Transverse colon (tissue), 4 donors: ENCODE measurements at regions not wholly inside any gene's neighbourhood (a gene's known extent, or its start where the extent isn't known, plus 50 kb on each side); places are given as distances from the start of the nearest gene placed in this dataset.

ENCODE experiments used
- DNase-seq: peaks from one replicate; pipeline ENCODE4 v3.0.0-alpha.2; 2019
- H3K27ac ChIP-seq, 4 donors: fragments of 200-600 bp; sonication (generic); 2 replicates each; pipeline ENCODE4 v1.5.1; 2016 to 2018; ENCODE audit warnings: inconsistent platforms in 4 of 4
- H3K27me3 ChIP-seq: fragments of 200-600 bp; sonication (generic); 2 replicates; pipeline ENCODE4 v1.5.1; 2017; ENCODE audit warnings: inconsistent platforms
- H3K36me3 ChIP-seq, 4 donors: fragments of 200-600 bp; sonication (generic); 2 replicates each; pipeline ENCODE4 v1.5.1; 2017 to 2019; ENCODE audit warnings: inconsistent platforms in 4 of 4
- H3K4me1 ChIP-seq, 4 donors: fragments of 200-600 bp; sonication (generic); 2 replicates each; pipeline ENCODE4 v1.5.1; 2017 to 2020; ENCODE audit warnings: inconsistent platforms in 4 of 4
- H3K4me3 ChIP-seq, 4 donors: fragments of 200-600 bp; sonication (generic); 1 replicate in 1 of 4; 2 replicates in 3 of 4; pipeline versions ENCODE4 v1.5.1 to v1.6.1; 2017 to 2019; ENCODE audit warnings: inconsistent platforms in 4 of 4
- H3K9me3 ChIP-seq, 2 donors: fragments of 200-600 bp; sonication (generic); 2 replicates each; pipeline ENCODE4 v1.5.1; 2017 to 2019; ENCODE audit warnings: inconsistent platforms in 2 of 2
- EP300 ChIP-seq: sonication (generic); formaldehyde crosslinking; IDR thresholded peaks from one replicate; pipeline ENCODE4 v1.6.1; 2017; ENCODE audit warnings: antibody characterized with exemption, low read depth
- POLR2A ChIP-seq: fragments of 450-650 bp; IDR thresholded peaks from one replicate; pipeline ENCODE4 v1.6.1; 2016; ENCODE audit warnings: antibody characterized with exemption, mild to moderate bottlenecking, moderate library complexity
- POLR2AphosphoS5 ChIP-seq, 3 donors: sonication (generic); formaldehyde crosslinking; IDR thresholded peaks; one replicate each; pipeline ENCODE4 v1.6.1; 2016; ENCODE audit warnings: antibody characterized with exemption in 3 of 3
- WGBS, 2 donors: methylation state at CpG; one replicate each; pipeline ENCODE4 v1.1.5; 2018; ENCODE audit warnings: low coverage in 1 of 2; 5-methylcytosine and 5-hydroxymethylcytosine counted together
- in situ Hi-C, 4 donors: fragments of 200-750 bp; cut with MboI; loops; one replicate each; pipeline versions ENCODE4 v1.15.0 to v1.15.1; 2017; ENCODE audit warnings: low sequenced_read_pairs in 3 of 4, low pct_ligation_motif_present in 1 of 4, low pct_unique_long_range_greater_than_20kb in 1 of 4
- intact Hi-C: fragments of 100-400 bp; cut with DNase I; formaldehyde crosslinking; loops from one replicate; pipeline ENCODE4 v1.15.1; 2023; ENCODE audit warnings: low total_unique reads
- TF ChIP-seq, protein P1 (sequence below), 5 experiments: fragments of 200-600 bp in 3 of 5; fragments of 450-650 bp in 2 of 5; sonication (generic) in 3 of 5; IDR thresholded peaks; 1 replicate in 2 of 5; 2 replicates in 3 of 5; pipeline ENCODE4 v1.5.1; 2016 to 2017; ENCODE audit warnings: antibody characterized with exemption in 5 of 5, inconsistent platforms in 3 of 5, mild to moderate bottlenecking in 2 of 5, moderate library complexity in 1 of 5

DNA sequence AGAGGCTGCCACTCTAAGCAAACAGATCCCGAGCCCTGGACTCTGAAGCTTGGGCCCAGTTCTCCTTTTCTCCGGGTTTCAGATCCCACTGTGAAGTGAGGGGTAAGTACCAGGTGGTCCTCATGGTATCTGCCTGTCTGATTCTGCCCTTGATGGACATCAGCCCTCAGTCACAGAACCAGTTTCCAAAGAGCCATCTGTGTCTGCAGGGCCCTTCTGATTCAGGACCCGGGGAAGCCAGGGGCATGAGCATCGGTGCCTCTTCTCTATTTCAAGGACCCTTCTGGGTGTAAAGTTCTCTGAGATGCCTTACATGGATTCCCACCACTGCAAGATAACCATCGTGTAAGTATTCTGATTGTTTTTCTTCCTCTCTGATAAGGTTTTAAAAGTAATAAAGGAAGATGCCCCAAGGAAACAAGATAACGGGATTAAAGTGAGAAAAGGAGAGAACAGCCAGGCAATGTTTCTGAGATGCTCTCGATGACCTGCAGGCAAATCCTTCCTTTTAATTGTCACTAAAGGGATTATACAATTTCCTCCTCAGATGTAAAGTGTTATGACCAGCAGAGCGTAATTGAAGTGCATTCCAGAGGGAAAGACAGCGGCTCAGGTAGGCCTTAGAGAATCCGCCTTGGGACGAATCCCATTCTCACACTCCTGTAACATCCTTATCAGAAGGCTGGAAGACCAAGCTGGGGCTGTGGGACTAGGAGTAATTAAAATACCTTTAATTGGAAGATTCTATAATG lies 924.3 kb downstream of the TBC1D22A start:
- no peaks in the 10 kb centered on the region for H3K36me3 ChIP-seq
- no peaks in the 10 kb centered on the region for H3K27me3 ChIP-seq
- H3K4me3 ChIP-seq: no peak overlapping the region
- H3K27ac ChIP-seq: no peak overlapping the region
- WGBS, 2 donors: 75 to 76% methylated on average over 7 to 11 of the region's 11 CpGs
- no peaks in the 10 kb centered on the region for H3K4me1 ChIP-seq
- TF ChIP-seq, protein P1, sequence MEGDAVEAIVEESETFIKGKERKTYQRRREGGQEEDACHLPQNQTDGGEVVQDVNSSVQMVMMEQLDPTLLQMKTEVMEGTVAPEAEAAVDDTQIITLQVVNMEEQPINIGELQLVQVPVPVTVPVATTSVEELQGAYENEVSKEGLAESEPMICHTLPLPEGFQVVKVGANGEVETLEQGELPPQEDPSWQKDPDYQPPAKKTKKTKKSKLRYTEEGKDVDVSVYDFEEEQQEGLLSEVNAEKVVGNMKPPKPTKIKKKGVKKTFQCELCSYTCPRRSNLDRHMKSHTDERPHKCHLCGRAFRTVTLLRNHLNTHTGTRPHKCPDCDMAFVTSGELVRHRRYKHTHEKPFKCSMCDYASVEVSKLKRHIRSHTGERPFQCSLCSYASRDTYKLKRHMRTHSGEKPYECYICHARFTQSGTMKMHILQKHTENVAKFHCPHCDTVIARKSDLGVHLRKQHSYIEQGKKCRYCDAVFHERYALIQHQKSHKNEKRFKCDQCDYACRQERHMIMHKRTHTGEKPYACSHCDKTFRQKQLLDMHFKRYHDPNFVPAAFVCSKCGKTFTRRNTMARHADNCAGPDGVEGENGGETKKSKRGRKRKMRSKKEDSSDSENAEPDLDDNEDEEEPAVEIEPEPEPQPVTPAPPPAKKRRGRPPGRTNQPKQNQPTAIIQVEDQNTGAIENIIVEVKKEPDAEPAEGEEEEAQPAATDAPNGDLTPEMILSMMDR (IDR thresholded peaks at IDR 0.05): no peak
- no peak for TF ChIP-seq POLR2AphosphoS5 (IDR thresholded peaks at IDR 0.05)
- no peak for TF ChIP-seq EP300
- TF ChIP-seq POLR2A: no peak
- DNase-seq: no peak
- intact Hi-C loops: no loop called here
- in situ Hi-C loops: loop anchor here in 1 of 4 donors (25.0 kb wide), 1 partner anchor 99 kb away; no protein-coding TSS in a partner anchor
- peaks cover 0 to 18% of the 10 kb centered on the region in 2 donors for H3K9me3 ChIP-seq

DNA sequence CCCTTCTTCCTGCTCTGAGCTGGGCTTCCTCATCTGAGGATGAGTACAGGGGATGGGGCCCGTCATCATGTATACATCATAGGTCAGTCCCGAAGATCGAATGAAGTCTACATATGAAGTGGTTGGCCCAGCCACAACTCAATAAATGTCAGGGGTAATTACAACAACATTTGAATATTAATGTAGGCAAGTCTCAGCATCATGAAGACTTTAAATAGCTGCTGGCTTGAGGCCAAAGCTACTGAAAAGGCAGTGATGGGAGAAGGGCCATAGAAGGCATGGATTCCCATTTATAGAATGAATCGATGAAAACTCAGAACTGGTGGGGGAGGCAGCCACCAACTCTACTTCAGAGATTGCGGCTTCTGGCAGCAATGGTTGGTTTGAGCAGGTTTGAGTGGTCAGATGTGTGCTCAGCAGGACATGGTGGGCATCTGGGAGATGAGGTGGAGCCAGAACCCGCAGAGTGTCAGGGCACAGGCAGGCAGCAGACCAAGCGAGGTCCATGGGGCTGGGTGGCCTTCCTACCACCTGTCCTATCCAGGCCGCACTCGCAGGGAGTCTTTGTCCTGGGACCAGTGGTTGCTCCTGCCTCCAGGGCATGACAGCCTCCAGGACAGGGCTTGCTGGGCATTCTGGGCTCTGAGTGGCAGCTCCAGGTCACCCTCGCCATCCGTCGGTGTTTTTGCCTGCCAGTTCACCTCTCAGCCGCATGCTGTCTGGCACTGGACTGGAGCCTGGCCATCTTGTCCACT lies 919.1 kb downstream of the TBC1D22A start:
- no peak overlapping the region for H3K4me3 ChIP-seq
- peaks cover 0 to 18% of the 10 kb centered on the region in 2 donors for H3K9me3 ChIP-seq
- DNase-seq: no peak
- TF ChIP-seq EP300: no peak
- TF ChIP-seq, protein P1 (IDR thresholded peaks at IDR 0.05): no peak
- no peak for TF ChIP-seq POLR2AphosphoS5 (IDR thresholded peaks at IDR 0.05)
- no peak for TF ChIP-seq POLR2A
- no peaks in the 10 kb centered on the region for H3K4me1 ChIP-seq
- H3K36me3 ChIP-seq: no peaks in the 10 kb centered on the region
- intact Hi-C loops: no loop called here
- 86 to 92% methylated on average over 4 to 13 of the region's 13 CpGs for WGBS, 2 donors
- no peaks in the 10 kb centered on the region for H3K27me3 ChIP-seq
- no peak overlapping the region for H3K27ac ChIP-seq
- in situ Hi-C loops: loop anchor here in 1 of 4 donors (25.0 kb wide), 1 partner anchor 94 kb away; no protein-coding TSS in a partner anchor

DNA sequence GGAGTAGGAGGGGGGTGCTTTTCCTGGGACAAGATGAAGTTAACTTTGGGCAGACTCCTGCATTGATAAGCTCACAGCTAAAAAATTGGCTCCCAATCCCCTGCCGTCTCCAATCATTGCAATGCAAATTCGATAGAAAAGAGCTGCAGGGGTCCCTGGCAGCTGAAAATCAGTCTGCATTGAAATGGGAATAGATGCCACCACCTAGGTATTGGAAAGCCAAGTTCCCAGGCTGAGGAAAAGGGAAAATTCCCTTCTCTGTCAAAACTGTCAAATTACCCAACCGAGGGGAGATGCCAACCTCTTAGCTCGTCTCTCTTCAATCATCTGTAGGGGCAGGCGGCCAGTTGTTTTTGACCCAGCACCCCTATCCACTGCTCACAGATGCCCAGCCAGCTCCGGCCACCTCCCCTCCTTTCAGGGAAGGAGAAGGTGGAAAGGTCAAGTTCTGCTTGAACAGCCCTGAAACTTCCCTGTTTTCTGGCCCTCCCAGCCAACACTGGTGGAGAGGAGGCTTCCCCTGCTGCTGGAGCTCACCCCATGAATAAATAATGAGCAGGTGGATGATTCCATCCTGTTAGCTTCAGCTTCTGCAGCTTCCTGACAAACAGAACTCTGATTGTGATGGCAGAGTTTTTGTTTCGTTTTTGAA lies 916.3 kb downstream of the TBC1D22A start:
- intact Hi-C loops (no loop called here), in situ Hi-C loops (loop anchor here in 1 of 4 donors (25.0 kb wide), 1 partner anchor 91 kb away; no protein-coding TSS in a partner anchor)
- Histone ChIP-seq H3K9me3 (peaks cover 0 to 9% of the 10 kb centered on the region in 2 donors), H3K27ac (no peak overlapping the region), H3K4me1 (no peaks in the 10 kb centered on the region), H3K4me3 (no peak overlapping the region), H3K36me3 (no peaks in the 10 kb centered on the region), H3K27me3 (no peaks in the 10 kb centered on the region)
- DNase-seq: no peak
- 55 to 88% methylated on average over 4 to 7 of the region's 7 CpGs for WGBS, 2 donors
- TF ChIP-seq POLR2A (no peak), POLR2AphosphoS5 (IDR thresholded peaks at IDR 0.05) (no peak), EP300 (no peak)
- TF ChIP-seq, protein P1 (IDR thresholded peaks at IDR 0.05): no peak

DNA sequence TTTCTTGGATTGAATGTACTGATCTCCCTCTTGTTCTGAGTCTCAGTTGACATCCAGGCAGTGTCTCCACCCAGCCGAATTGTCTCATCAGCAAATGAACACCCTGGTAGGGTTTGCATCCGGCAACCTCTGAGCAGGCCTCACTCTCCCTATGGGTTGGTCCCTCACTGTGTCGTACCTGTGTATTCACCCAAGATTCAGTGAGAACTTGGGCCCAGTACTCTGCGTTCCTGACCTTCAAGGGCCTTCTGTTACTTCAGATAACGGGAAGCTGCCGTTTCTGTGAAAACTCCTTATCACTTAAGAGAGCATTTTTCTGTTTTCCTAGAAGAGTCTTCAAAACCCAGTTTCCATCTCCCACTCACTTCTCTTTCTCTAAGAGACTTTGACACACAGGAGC lies 915.6 kb downstream of the TBC1D22A start:
- 40 to 71% methylated on average over 1 to 6 of the region's 6 CpGs for WGBS, 2 donors
- H3K4me3 ChIP-seq: no peak overlapping the region
- TF ChIP-seq POLR2AphosphoS5 (IDR thresholded peaks at IDR 0.05) (no peak), POLR2A (no peak), EP300 (no peak)
- TF ChIP-seq, protein P1 (IDR thresholded peaks at IDR 0.05): no peak
- H3K36me3 ChIP-seq: no peaks in the 10 kb centered on the region
- H3K4me1 ChIP-seq: no peaks in the 10 kb centered on the region
- no peaks in the 10 kb centered on the region for H3K27me3 ChIP-seq
- peaks cover 0 to 2% of the 10 kb centered on the region in 2 donors for H3K9me3 ChIP-seq
- in situ Hi-C loops (loop anchor here in 1 of 4 donors (25.0 kb wide), 1 partner anchor 91 kb away; no protein-coding TSS in a partner anchor), intact Hi-C loops (no loop called here)
- H3K27ac ChIP-seq: no peak overlapping the region
- DNase-seq: no peak
